Endothelial cell of umbilical vein (primary cell): ENCODE measurements at regions not wholly inside any gene's neighbourhood (a gene's known extent, or its start where the extent isn't known, plus 50 kb on each side); places are given as distances from the start of the nearest gene placed in this dataset.

Experiments used
- BruUV-seq: library from RNA; stranded (reverse); fragments of 400-500 nt; replicated peaks from 2 replicates; lab custom pipeline; 2021; lab: Mats Ljungman, UMichigan
- CTCF ChIA-PET: fragments of 300-600, 350-600 bp; sonication (Branson Sonifier 250); formaldehyde crosslinking; loops from one replicate; lab custom pipeline; 2021; ENCODE audit warnings: antibody characterized with exemption, inconsistent platforms; lab: Charles Lee
- POLR2A ChIA-PET: fragments of 300-600, 350-600 bp; sonication (Branson Sonifier 250); formaldehyde crosslinking; loops from one replicate; lab custom pipeline; 2021; ENCODE audit warnings: antibody characterized with exemption, inconsistent platforms; lab: Charles Lee
- DNase-seq: peaks from one replicate; pipeline ENCODE4 v3.0.0-alpha.2; 2011; ENCODE audit warnings: low read depth, low spot score
- FAIRE-seq: peaks from 2 replicates; lab custom pipeline; 2011; peaks lifted over from hg19 to GRCh38; lab: Jason Lieb, UNC
- H2AFZ ChIP-seq: 2 replicates; pipeline ENCODE4 v1.6.0; 2012; ENCODE audit warnings: low read depth, low read length, control low read depth, inconsistent platforms
- H3K27ac ChIP-seq: 2 replicates; pipeline ENCODE4 v1.5.1; 2011; ENCODE audit warnings: low read depth, mild to moderate bottlenecking, control low read depth, low read length, moderate library complexity; ENCODE audit not compliant: insufficient read depth
- H3K27me3 ChIP-seq, 2 experiments: 2 replicates each; pipeline versions ENCODE4 v1.6.0 to v1.6.1; 2011; ENCODE audit warnings: low read length in 2 of 2, mixed read lengths in 1 of 2; ENCODE audit not compliant: control insufficient read depth in 2 of 2, insufficient read depth in 2 of 2
- H3K36me3 ChIP-seq, 2 experiments: 2 replicates in 1 of 2; 3 replicates in 1 of 2; pipeline ENCODE4 v1.5.1; 2011; ENCODE audit warnings: low read length in 2 of 2, mild to moderate bottlenecking in 1 of 2, moderate library complexity in 1 of 2; ENCODE audit not compliant: control insufficient read depth in 2 of 2, insufficient read depth in 2 of 2; ENCODE audit errors: extremely low read depth in 1 of 2
- H3K4me1 ChIP-seq: 3 replicates; pipeline ENCODE4 v1.5.1; 2011; ENCODE audit warnings: mild to moderate bottlenecking, low read length; ENCODE audit not compliant: control insufficient read depth, insufficient read depth; ENCODE audit errors: extremely low read depth
- H3K4me2 ChIP-seq: 2 replicates; pipeline ENCODE4 v1.6.1; 2011; ENCODE audit warnings: low read length, control low read depth, mixed read lengths; ENCODE audit not compliant: insufficient read depth
- H3K4me3 ChIP-seq, 3 experiments: fragments of 200-600 bp in 1 of 3; sonication (generic), shearing (Covaris generic) in 1 of 3; replicated peaks in 1 of 3; 2 replicates each; pipeline ENCODE4 v1.5.1; 2011 to 2016; ENCODE audit warnings: control low read depth in 3 of 3, low read length in 3 of 3, mild to moderate bottlenecking in 2 of 3, inconsistent platforms in 1 of 3, low read depth in 1 of 3, moderate library complexity in 1 of 3; ENCODE audit not compliant: insufficient read depth in 1 of 3
- H3K79me2 ChIP-seq: 2 replicates; pipeline ENCODE4 v1.6.0; 2012; ENCODE audit warnings: low read length, inconsistent platforms; ENCODE audit not compliant: control insufficient read depth, insufficient read depth
- H3K9ac ChIP-seq: replicated peaks from 2 replicates; pipeline ENCODE3; 2011; ENCODE audit warnings: low read length, control low read depth; ENCODE audit not compliant: insufficient read depth; ENCODE audit errors: extremely low read depth
- H3K9me1 ChIP-seq: replicated peaks from 3 replicates; pipeline ENCODE4 v1.6.0; 2011; ENCODE audit warnings: mild to moderate bottlenecking, low read length; ENCODE audit not compliant: control insufficient read depth, insufficient read depth; ENCODE audit errors: extremely low read depth
- H3K9me3 ChIP-seq: replicated peaks from 2 replicates; pipeline ENCODE4 v1.5.1; 2012; ENCODE audit warnings: low read length, inconsistent platforms; ENCODE audit not compliant: control insufficient read depth, insufficient read depth
- H4K20me1 ChIP-seq: replicated peaks from 2 replicates; pipeline ENCODE3; 2011; ENCODE audit warnings: mild to moderate bottlenecking, low read length; ENCODE audit not compliant: control insufficient read depth, insufficient read depth; ENCODE audit errors: extremely low read depth
- CTCF ChIP-seq, 2 donors: IDR thresholded peaks; 1 replicate in 1 of 2; 2 replicates in 1 of 2; pipeline ENCODE4 v1.5.1; 2011; ENCODE audit warnings: low read length in 2 of 2, mild to moderate bottlenecking in 2 of 2, moderate library complexity in 2 of 2, control low read depth in 1 of 2, inconsistent platforms in 1 of 2, low read depth in 1 of 2; ENCODE audit not compliant: insufficient read depth in 1 of 2; ENCODE audit errors: extremely low read depth in 1 of 2
- FOS ChIP-seq: IDR thresholded peaks from 2 replicates; pipeline ENCODE4 v1.6.1; 2011; ENCODE audit warnings: mild to moderate bottlenecking, low read length, moderate library complexity, borderline replicate concordance; ENCODE audit not compliant: insufficient read depth
- GATA2 ChIP-seq: IDR thresholded peaks from 2 replicates; pipeline ENCODE4 v1.7.0; 2011; ENCODE audit warnings: low read depth, mild to moderate bottlenecking, moderate library complexity, mixed read lengths, low read length; ENCODE audit not compliant: insufficient read length, insufficient read depth
- JUN ChIP-seq: IDR thresholded peaks from 2 replicates; pipeline ENCODE4 v1.6.1; 2011; ENCODE audit warnings: borderline replicate concordance, low read depth; ENCODE audit not compliant: insufficient read length, insufficient read depth
- MAX ChIP-seq: IDR thresholded peaks from 2 replicates; pipeline ENCODE4 v1.6.1; 2011; ENCODE audit not compliant: insufficient read depth, insufficient read length
- MYC ChIP-seq: IDR thresholded peaks from one replicate; pipeline ENCODE4 v1.6.1; 2011; ENCODE audit warnings: mild to moderate bottlenecking, low read depth, low read length
- POLR2AphosphoS5 ChIP-seq: IDR thresholded peaks from 2 replicates; pipeline ENCODE4 v1.6.1; 2012; ENCODE audit warnings: low read depth, mild to moderate bottlenecking, control low read depth, low read length, moderate library complexity; ENCODE audit not compliant: insufficient read depth
- dilution Hi-C: fragments of 300-500 bp; cut with MboI; formaldehyde crosslinking; loops from one replicate; pipeline ENCODE4 v1.15.0; 2019; ENCODE audit warnings: low sequenced_read_pairs; ENCODE audit not compliant: extremely low pct_ligation_motif_present
- intact Hi-C: fragments of 100-400 bp; cut with micrococcal nuclease; formaldehyde crosslinking; loops from one replicate; pipeline ENCODE4 v1.10.0; 2022

GRCh38 chr18:2412996-2413751 is 158.1 kb downstream of the METTL4 start:
- CTCF ChIA-PET, result interaction anchor here (0.8 kb wide), 1 partner anchor 20 kb away, joined by 4 read pairs; no protein-coding TSS in a partner anchor
- POLR2A ChIA-PET, result interaction anchor here (0.6 kb wide), 1 partner anchor 85 kb away, joined by 4 read pairs; no protein-coding TSS in a partner anchor
- BruUV-seq, result no TSS peak
- H3K27ac ChIP-seq, result no peak overlapping the region
- H2AFZ ChIP-seq, result no peak overlapping the region
- no peaks in the 10 kb centered on the region for H3K36me3 ChIP-seq
- H3K4me2 ChIP-seq, result no peak overlapping the region
- dilution Hi-C loops, result no loop called here
- H3K79me2 ChIP-seq, result no peaks in the 10 kb centered on the region
- no peaks in the 10 kb centered on the region for H4K20me1 ChIP-seq
- intact Hi-C loops, result loop anchor here (10.0 kb wide), 2 partner anchors 58 to 102 kb away; no protein-coding TSS in a partner anchor
- H3K27me3 ChIP-seq, result no peaks in the 10 kb centered on the region
- peaks cover 5% of the 10 kb centered on the region for H3K4me1 ChIP-seq
- H3K9ac ChIP-seq, result no peak overlapping the region
- FAIRE-seq, result no peak
- H3K9me3 ChIP-seq, result no peaks in the 10 kb centered on the region
- DNase-seq, result no peak
- TF ChIP-seq JUN (no peak), GATA2 (no peak), MYC (no peak), POLR2AphosphoS5 (no peak), FOS (no peak), MAX (no peak), CTCF (IDR thresholded peaks at IDR 0.05; ENCODE audit: extremely low read depth in 1 of 2, insufficient read depth in 1 of 2, low read depth in 1 of 2, low read length in 2 of 2) (no peak)
- H3K9me1 ChIP-seq, result no peaks in the 10 kb centered on the region
- H3K4me3 ChIP-seq, result no peak overlapping the region
